ENCODE measurements at regions not wholly inside any gene's neighbourhood (a gene's known extent, or its start where the extent isn't known, plus 50 kb on each side); places are given as distances from the start of the nearest gene placed in this dataset.

DNA sequence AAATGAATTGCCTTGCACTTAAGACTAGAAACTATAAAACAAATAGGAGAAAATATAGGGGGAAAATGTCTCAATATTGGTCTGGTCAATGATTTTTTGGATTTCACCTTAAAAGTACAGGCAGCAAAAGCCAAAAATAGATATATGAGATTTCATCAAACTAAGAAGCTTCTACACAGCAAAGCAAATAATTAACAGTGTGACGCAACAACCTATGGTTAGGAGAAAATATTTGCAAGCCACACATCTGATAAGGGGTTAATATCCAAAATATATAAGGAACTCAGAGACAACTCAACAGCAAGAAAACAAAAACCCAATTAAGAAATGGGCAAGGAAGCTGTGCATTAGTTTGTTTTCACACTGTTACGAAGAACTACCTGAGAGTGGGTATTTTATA lies 89.1 kb downstream of the MAIP1 start:
- intact Hi-C loops (cut with DNase I; ENCODE audit: low total_unique reads) = no loop called here
- Histone ChIP-seq H3K4me3 (no peak overlapping the region), H3K27me3 (no peaks in the 10 kb centered on the region), H3K4me1 (no peaks in the 10 kb centered on the region), H3K36me3 (no peaks in the 10 kb centered on the region), H3K27ac (no peak overlapping the region), H3K9me3 (peaks cover 0 to 6% (median 0%) of the 10 kb centered on the region in 3 donors)
- no peak for TF ChIP-seq CTCF (IDR thresholded peaks at IDR 0.05)
- DNase-seq = no peak

- Histone ChIP-seq H3K4me3 (no peak overlapping the region), H3K27me3 (no peaks in the 10 kb centered on the region), H3K4me1 (no peaks in the 10 kb centered on the region), H3K36me3 (no peaks in the 10 kb centered on the region), H3K27ac (no peak overlapping the region), H3K9me3 (peaks cover 0 to 6% (median 0%) of the 10 kb centered on the region in 3 donors)
- DNase-seq = no peak
- TF ChIP-seq CTCF (IDR thresholded peaks at IDR 0.05) = no peak
- intact Hi-C loops (cut with DNase I; ENCODE audit: low total_unique reads) = no loop called here
These were observed 93.0 kb downstream of the MAIP1 start for GRCh38 chr2:200048421-200048820.

DNA sequence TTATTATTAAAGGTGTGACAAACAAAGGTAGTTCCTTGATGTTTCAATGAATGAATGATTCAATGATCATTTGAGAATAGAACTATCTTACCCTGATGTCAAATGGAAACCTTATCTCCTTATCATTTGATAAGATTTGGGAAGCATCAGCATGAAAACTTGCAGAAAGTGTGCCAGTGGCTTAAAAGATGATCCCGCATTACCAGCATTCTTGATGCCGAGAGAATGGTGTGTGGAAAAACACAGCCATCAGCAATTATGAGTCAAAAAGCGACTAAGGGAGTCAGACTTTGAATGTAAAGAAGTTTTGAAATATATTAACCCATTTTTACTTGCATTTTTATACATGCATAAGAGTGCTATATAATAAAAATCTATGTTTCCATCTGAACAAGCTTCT lies 93.7 kb downstream of the MAIP1 start:
- Histone ChIP-seq H3K4me1 (no peaks in the 10 kb centered on the region), H3K4me3 (no peak overlapping the region), H3K27ac (no peak overlapping the region), H3K9me3 (peaks cover 0 to 6% (median 0%) of the 10 kb centered on the region in 3 donors), H3K36me3 (no peaks in the 10 kb centered on the region), H3K27me3 (no peaks in the 10 kb centered on the region)
- intact Hi-C loops (cut with DNase I; ENCODE audit: low total_unique reads) = no loop called here
- DNase-seq = no peak
- no peak for TF ChIP-seq CTCF (IDR thresholded peaks at IDR 0.05)

GRCh38 chr2:200050921-200051610 lies 95.7 kb downstream of the MAIP1 start:
- intact Hi-C loops (cut with DNase I; ENCODE audit: low total_unique reads) = no loop called here
- no peak for TF ChIP-seq CTCF (IDR thresholded peaks at IDR 0.05)
- no peak overlapping the region for H3K27ac ChIP-seq
- H3K27me3 ChIP-seq = no peaks in the 10 kb centered on the region
- H3K4me3 ChIP-seq = no peak overlapping the region
- no peaks in the 10 kb centered on the region for H3K9me3 ChIP-seq
- DNase-seq = no peak
- H3K36me3 ChIP-seq = no peaks in the 10 kb centered on the region
- H3K4me1 ChIP-seq = no peaks in the 10 kb centered on the region

GRCh38 chr2:200051611-200051945 lies 96.2 kb downstream of the MAIP1 start:
- no peaks in the 10 kb centered on the region for H3K36me3 ChIP-seq
- no peak for TF ChIP-seq CTCF (IDR thresholded peaks at IDR 0.05)
- H3K27ac ChIP-seq = no peak overlapping the region
- no peak overlapping the region for H3K4me3 ChIP-seq
- H3K27me3 ChIP-seq = no peaks in the 10 kb centered on the region
- H3K9me3 ChIP-seq = no peaks in the 10 kb centered on the region
- DNase-seq = no peak
- H3K4me1 ChIP-seq = no peaks in the 10 kb centered on the region
- intact Hi-C loops (cut with DNase I; ENCODE audit: low total_unique reads) = no loop called here

DNA sequence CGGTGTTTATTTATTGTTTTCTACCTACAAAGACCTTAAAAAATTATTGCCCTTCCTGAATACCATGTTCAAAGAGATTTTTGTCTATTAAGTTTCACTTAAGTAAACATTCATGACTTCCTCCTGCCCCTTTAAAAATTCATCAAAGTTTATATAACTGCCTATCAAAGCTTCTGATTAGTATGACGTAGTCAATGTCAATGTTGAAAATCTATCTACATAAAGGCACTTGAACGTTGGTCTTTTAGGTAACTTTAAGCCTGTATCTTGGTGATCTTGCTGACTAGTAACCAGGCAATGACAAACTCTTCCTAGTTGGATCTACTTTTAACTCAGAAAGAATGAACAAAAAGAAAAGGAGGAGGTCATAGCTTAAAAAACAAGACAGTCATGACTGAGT lies 97.2 kb downstream of the MAIP1 start:
- H3K4me3 ChIP-seq = no peak overlapping the region
- no peaks in the 10 kb centered on the region for H3K27me3 ChIP-seq
- no peak for DNase-seq
- H3K9me3 ChIP-seq = peaks cover 0 to 6% (median 0%) of the 10 kb centered on the region in 3 donors
- intact Hi-C loops (cut with DNase I; ENCODE audit: low total_unique reads) = no loop called here
- no peaks in the 10 kb centered on the region for H3K36me3 ChIP-seq
- TF ChIP-seq CTCF (IDR thresholded peaks at IDR 0.05) = no peak
- no peaks in the 10 kb centered on the region for H3K4me1 ChIP-seq
- no peak overlapping the region for H3K27ac ChIP-seq

Data from tibial artery (tissue), 4 donors.